ENCODE measurements at regions not wholly inside any gene's neighbourhood (a gene's known extent, or its start where the extent isn't known, plus 50 kb on each side); places are given as distances from the start of the nearest gene placed in this dataset.
A peak's percentile ranks its signal among the peaks of the same experiment; 100 is the strongest.
"Not testable (repeated sequence)": the region's sequence is repeated elsewhere in the genome, so short reads cannot be mapped to it uniquely, and the experiment has no call there.

GRCh38 chr7:101754424-101755159 lies 62.8 kb upstream of the CUX1 start:
- H3K27me3 ChIP-seq = peaks cover 0 to 11% (median 0%) of the 10 kb centered on the region in 4 donors

GRCh38 chr7:101757879-101758278 lies 59.5 kb upstream of the CUX1 start:
- no peaks in the 10 kb centered on the region for H3K9me3 ChIP-seq
- DNase-seq (ENCODE audit: extremely low spot score) = no peak
- intact Hi-C loops (cut with DNase I) = no loop called here
- H3K4me1 ChIP-seq = peaks cover 4 to 11% (median 8%) of the 10 kb centered on the region in 4 donors
- no peaks in the 10 kb centered on the region for H3K27me3 ChIP-seq
- H3K27ac ChIP-seq (replicated peaks in 1 of 4) = no peak overlapping the region
- no peak overlapping the region for H3K4me3 ChIP-seq
- H3K36me3 ChIP-seq = no peaks in the 10 kb centered on the region
- 95% methylated on average over 7 of the region's 7 CpGs for WGBS
- TF ChIP-seq POLR2AphosphoS5 (IDR thresholded peaks at IDR 0.05) (no peak), CTCF (IDR thresholded peaks at IDR 0.05) (no peak), EP300 (IDR thresholded peaks at IDR 0.05) (no peak), POLR2A (IDR thresholded peaks at IDR 0.05; ENCODE audit: low read depth) (no peak)

More at GRCh38 chr7:101754424-101755159, 62.8 kb upstream of the CUX1 start:
- WGBS = 19% methylated on average over 13 of the region's 22 CpGs
- no peaks in the 10 kb centered on the region for H3K36me3 ChIP-seq
- intact Hi-C loops (cut with DNase I) = no loop called here
- H3K4me3 ChIP-seq = peak overlapping the region; percentile 47 to 60 (median 51)
- no peak for DNase-seq (ENCODE audit: extremely low spot score)
- no peaks in the 10 kb centered on the region for H3K9me3 ChIP-seq
- peak overlapping the region in 2 of 4 donors; percentile 10 to 23 for H3K27ac ChIP-seq (replicated peaks in 1 of 4)
- H3K4me1 ChIP-seq = peaks cover 4 to 11% (median 8%) of the 10 kb centered on the region in 4 donors
- TF ChIP-seq POLR2A (IDR thresholded peaks at IDR 0.05; ENCODE audit: low read depth) (no peak), CTCF (IDR thresholded peaks at IDR 0.05) (no peak), POLR2AphosphoS5 (IDR thresholded peaks at IDR 0.05) (peak in 1 of 2 donors; percentile 29), EP300 (IDR thresholded peaks at IDR 0.05) (no peak)

GRCh38 chr7:101758519-101758918 lies 58.9 kb upstream of the CUX1 start:
- H3K27ac ChIP-seq (replicated peaks in 1 of 4); H3K9me3 ChIP-seq; H3K27me3 ChIP-seq; H3K36me3 ChIP-seq; H3K4me3 ChIP-seq; intact Hi-C loops (cut with DNase I); DNase-seq (ENCODE audit: extremely low spot score): not testable (repeated sequence)
- peaks cover 4 to 11% (median 8%) of the 10 kb centered on the region in 4 donors for H3K4me1 ChIP-seq
- 98% methylated on average over 2 of the region's 2 CpGs for WGBS

- no peak overlapping the region for H3K4me3 ChIP-seq
- H3K27ac ChIP-seq (replicated peaks in 1 of 4) = no peak overlapping the region
- no peak for TF ChIP-seq CTCF (IDR thresholded peaks at IDR 0.05)
- no peaks in the 10 kb centered on the region for H3K4me1 ChIP-seq
- no peak for DNase-seq (ENCODE audit: extremely low spot score)
- no peaks in the 10 kb centered on the region for H3K36me3 ChIP-seq
- H3K27me3 ChIP-seq = no peaks in the 10 kb centered on the region
- H3K9me3 ChIP-seq = no peaks in the 10 kb centered on the region
- WGBS = 47% methylated on average over 5 of the region's 6 CpGs
- intact Hi-C loops (cut with DNase I) = no loop called here
Measured at GRCh38 chr7:101764221-101764620, 53.2 kb upstream of the CUX1 start.

GRCh38 chr7:101767544-101767943 lies 49.9 kb upstream of the CUX1 start:
- intact Hi-C loops (cut with DNase I) = no loop called here
- peaks cover 0 to 16% (median 0%) of the 10 kb centered on the region in 4 donors for H3K27me3 ChIP-seq
- WGBS = 91% methylated on average over 5 of the region's 6 CpGs
- no peaks in the 10 kb centered on the region for H3K4me1 ChIP-seq
- H3K27ac ChIP-seq (replicated peaks in 1 of 4) = no peak overlapping the region
- no peaks in the 10 kb centered on the region for H3K36me3 ChIP-seq
- TF ChIP-seq CTCF (IDR thresholded peaks at IDR 0.05) = no peak
- no peak for TF ChIP-seq POLR2A (IDR thresholded peaks at IDR 0.05; ENCODE audit: low read depth)
- TF ChIP-seq POLR2AphosphoS5 (IDR thresholded peaks at IDR 0.05) = no peak
- no peak for TF ChIP-seq EP300 (IDR thresholded peaks at IDR 0.05)
- no peak overlapping the region for H3K4me3 ChIP-seq
- DNase-seq (ENCODE audit: extremely low spot score) = no peak
- no peaks in the 10 kb centered on the region for H3K9me3 ChIP-seq

All from esophagus muscularis mucosa (tissue), 4 donors.